ENCODE measurements at regions not wholly inside any gene's neighbourhood (a gene's known extent, or its start where the extent isn't known, plus 50 kb on each side); places are given as distances from the start of the nearest gene placed in this dataset.

GRCh38 chr6:14452567-14453527 lies 335.3 kb downstream of the CD83 start:
- CTCF ChIA-PET = no interaction called here
- peaks cover 10% of the 10 kb centered on the region for H3K36me3 Mint-ChIP-seq
- TF ChIP-seq GRHL2 (CRISPR knock-in tag; IDR thresholded peaks at IDR 0.05; ENCODE audit: insufficient replicate concordance, severe bottlenecking) (no peak), NR2C2 (CRISPR knock-in tag; IDR thresholded peaks at IDR 0.05) (no peak), ELF4 (CRISPR knock-in tag; IDR thresholded peaks at IDR 0.05; ENCODE audit: low read depth) (no peak), ESRRA (CRISPR knock-in tag; IDR thresholded peaks at IDR 0.05; ENCODE audit: borderline replicate concordance) (no peak), ZMAT4 (CRISPR knock-in tag; IDR thresholded peaks at IDR 0.05) (no peak), SMAD4 (CRISPR knock-in tag; IDR thresholded peaks at IDR 0.05) (no peak), NFATC4 (CRISPR knock-in tag; IDR thresholded peaks at IDR 0.05) (no peak), ZNF263 (CRISPR knock-in tag; IDR thresholded peaks at IDR 0.05; ENCODE audit: low read depth) (no peak), KAT7 (CRISPR knock-in tag; IDR thresholded peaks at IDR 0.05; ENCODE audit: borderline replicate concordance) (no peak), ZNF317 (CRISPR knock-in tag; IDR thresholded peaks at IDR 0.05; ENCODE audit: borderline replicate concordance, low read depth) (no peak), GABPB1 (CRISPR knock-in tag; IDR thresholded peaks at IDR 0.05) (no peak)
- H3K4me1 Mint-ChIP-seq = peaks cover 29% of the 10 kb centered on the region
- H3K27me3 Mint-ChIP-seq (ENCODE audit: low read depth) = peaks cover 4% of the 10 kb centered on the region
- ATAC-seq = no peak
- POLR2A ChIA-PET = no interaction called here
- no peak overlapping the region for H3K27ac Mint-ChIP-seq
- peaks cover 10% of the 10 kb centered on the region for H3K9me3 Mint-ChIP-seq
- DNase-seq (ENCODE audit: low spot score) = no peak
- H3K4me3 Mint-ChIP-seq = no peak overlapping the region

- no peaks in the 10 kb centered on the region for H3K9me3 Mint-ChIP-seq
- H3K27me3 Mint-ChIP-seq (ENCODE audit: low read depth) = peaks cover 4% of the 10 kb centered on the region
- H3K36me3 Mint-ChIP-seq = no peaks in the 10 kb centered on the region
- POLR2A ChIA-PET = no interaction called here
- CTCF ChIA-PET = no interaction called here
- H3K4me1 Mint-ChIP-seq = peaks cover 29% of the 10 kb centered on the region
- H3K4me3 Mint-ChIP-seq = no peak overlapping the region
- ATAC-seq = no peak
- no peak for DNase-seq (ENCODE audit: low spot score)
- no peak overlapping the region for H3K27ac Mint-ChIP-seq
- TF ChIP-seq, protein P1, sequence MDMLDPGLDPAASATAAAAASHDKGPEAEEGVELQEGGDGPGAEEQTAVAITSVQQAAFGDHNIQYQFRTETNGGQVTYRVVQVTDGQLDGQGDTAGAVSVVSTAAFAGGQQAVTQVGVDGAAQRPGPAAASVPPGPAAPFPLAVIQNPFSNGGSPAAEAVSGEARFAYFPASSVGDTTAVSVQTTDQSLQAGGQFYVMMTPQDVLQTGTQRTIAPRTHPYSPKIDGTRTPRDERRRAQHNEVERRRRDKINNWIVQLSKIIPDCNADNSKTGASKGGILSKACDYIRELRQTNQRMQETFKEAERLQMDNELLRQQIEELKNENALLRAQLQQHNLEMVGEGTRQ (CRISPR knock-in tag; IDR thresholded peaks at IDR 0.05) = no peak
- TF ChIP-seq RORB (CRISPR knock-in tag; IDR thresholded peaks at IDR 0.05) = no peak
- TF ChIP-seq NFE2L1 (CRISPR knock-in tag; IDR thresholded peaks at IDR 0.05) = no peak
- TF ChIP-seq AR (CRISPR knock-in tag; IDR thresholded peaks at IDR 0.05) = no peak
- no peak for TF ChIP-seq FOXJ3 (CRISPR knock-in tag; IDR thresholded peaks at IDR 0.05; ENCODE audit: borderline replicate concordance)
- no peak for TF ChIP-seq ELF4 (CRISPR knock-in tag; IDR thresholded peaks at IDR 0.05; ENCODE audit: low read depth)
- no peak for TF ChIP-seq KAT7 (CRISPR knock-in tag; IDR thresholded peaks at IDR 0.05; ENCODE audit: borderline replicate concordance)
- TF ChIP-seq, protein P2, sequence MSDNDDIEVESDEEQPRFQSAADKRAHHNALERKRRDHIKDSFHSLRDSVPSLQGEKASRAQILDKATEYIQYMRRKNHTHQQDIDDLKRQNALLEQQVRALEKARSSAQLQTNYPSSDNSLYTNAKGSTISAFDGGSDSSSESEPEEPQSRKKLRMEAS (CRISPR knock-in tag; IDR thresholded peaks at IDR 0.05) = no peak
- no peak for TF ChIP-seq ZNF219 (CRISPR knock-in tag; IDR thresholded peaks at IDR 0.05; ENCODE audit: borderline replicate concordance)
- TF ChIP-seq, protein P3, sequence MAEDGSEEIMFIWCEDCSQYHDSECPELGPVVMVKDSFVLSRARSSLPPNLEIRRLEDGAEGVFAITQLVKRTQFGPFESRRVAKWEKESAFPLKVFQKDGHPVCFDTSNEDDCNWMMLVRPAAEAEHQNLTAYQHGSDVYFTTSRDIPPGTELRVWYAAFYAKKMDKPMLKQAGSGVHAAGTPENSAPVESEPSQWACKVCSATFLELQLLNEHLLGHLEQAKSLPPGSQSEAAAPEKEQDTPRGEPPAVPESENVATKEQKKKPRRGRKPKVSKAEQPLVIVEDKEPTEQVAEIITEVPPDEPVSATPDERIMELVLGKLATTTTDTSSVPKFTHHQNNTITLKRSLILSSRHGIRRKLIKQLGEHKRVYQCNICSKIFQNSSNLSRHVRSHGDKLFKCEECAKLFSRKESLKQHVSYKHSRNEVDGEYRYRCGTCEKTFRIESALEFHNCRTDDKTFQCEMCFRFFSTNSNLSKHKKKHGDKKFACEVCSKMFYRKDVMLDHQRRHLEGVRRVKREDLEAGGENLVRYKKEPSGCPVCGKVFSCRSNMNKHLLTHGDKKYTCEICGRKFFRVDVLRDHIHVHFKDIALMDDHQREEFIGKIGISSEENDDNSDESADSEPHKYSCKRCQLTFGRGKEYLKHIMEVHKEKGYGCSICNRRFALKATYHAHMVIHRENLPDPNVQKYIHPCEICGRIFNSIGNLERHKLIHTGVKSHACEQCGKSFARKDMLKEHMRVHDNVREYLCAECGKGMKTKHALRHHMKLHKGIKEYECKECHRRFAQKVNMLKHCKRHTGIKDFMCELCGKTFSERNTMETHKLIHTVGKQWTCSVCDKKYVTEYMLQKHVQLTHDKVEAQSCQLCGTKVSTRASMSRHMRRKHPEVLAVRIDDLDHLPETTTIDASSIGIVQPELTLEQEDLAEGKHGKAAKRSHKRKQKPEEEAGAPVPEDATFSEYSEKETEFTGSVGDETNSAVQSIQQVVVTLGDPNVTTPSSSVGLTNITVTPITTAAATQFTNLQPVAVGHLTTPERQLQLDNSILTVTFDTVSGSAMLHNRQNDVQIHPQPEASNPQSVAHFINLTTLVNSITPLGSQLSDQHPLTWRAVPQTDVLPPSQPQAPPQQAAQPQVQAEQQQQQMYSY (CRISPR knock-in tag; IDR thresholded peaks at IDR 0.05) = no peak
- no peak for TF ChIP-seq GABPB1 (CRISPR knock-in tag; IDR thresholded peaks at IDR 0.05)
- TF ChIP-seq NR2C2 (CRISPR knock-in tag; IDR thresholded peaks at IDR 0.05) = no peak
- no peak for TF ChIP-seq TEAD4 (CRISPR knock-in tag; IDR thresholded peaks at IDR 0.05)
- no peak for TF ChIP-seq JAZF1 (CRISPR knock-in tag; IDR thresholded peaks at IDR 0.05)
- no peak for TF ChIP-seq IRF2 (CRISPR knock-in tag; IDR thresholded peaks at IDR 0.05; ENCODE audit: borderline replicate concordance, low read depth)
- TF ChIP-seq, protein P4, sequence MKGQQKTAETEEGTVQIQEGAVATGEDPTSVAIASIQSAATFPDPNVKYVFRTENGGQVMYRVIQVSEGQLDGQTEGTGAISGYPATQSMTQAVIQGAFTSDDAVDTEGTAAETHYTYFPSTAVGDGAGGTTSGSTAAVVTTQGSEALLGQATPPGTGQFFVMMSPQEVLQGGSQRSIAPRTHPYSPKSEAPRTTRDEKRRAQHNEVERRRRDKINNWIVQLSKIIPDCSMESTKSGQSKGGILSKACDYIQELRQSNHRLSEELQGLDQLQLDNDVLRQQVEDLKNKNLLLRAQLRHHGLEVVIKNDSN (CRISPR knock-in tag; IDR thresholded peaks at IDR 0.05) = no peak
- TF ChIP-seq MLX (CRISPR knock-in tag; IDR thresholded peaks at IDR 0.05) = no peak
Observed at GRCh38 chr6:14453712-14454472, 336.3 kb downstream of the CD83 start.
